CD14-positive monocyte (primary cell): ENCODE measurements at regions not wholly inside any gene's neighbourhood (a gene's known extent, or its start where the extent isn't known, plus 50 kb on each side); places are given as distances from the start of the nearest gene placed in this dataset.

Source experiments
- DNase-seq, 3 donors: peaks; one replicate each; pipeline ENCODE4 v3.0.0-alpha.2; 2011 to 2022
- H2AFZ ChIP-seq: 2 replicates; pipeline ENCODE4 v1.6.0; 2012; ENCODE audit warnings: mild to moderate bottlenecking, low read depth, low read length, inconsistent platforms; ENCODE audit not compliant: insufficient read depth, poor library complexity, severe bottlenecking
- H3K27ac ChIP-seq, 2 donors: 1 replicate in 1 of 2; 2 replicates in 1 of 2; pipeline ENCODE4 v1.5.1; 2012 to 2013; ENCODE audit warnings: low read length in 2 of 2, control low read depth in 1 of 2, inconsistent platforms in 1 of 2, low read depth in 1 of 2, mild to moderate bottlenecking in 1 of 2
- H3K27me3 ChIP-seq, 2 donors: one replicate each; pipeline versions ENCODE4 v1.6.0 to v1.6.1; 2011 to 2013; ENCODE audit warnings: low read length in 2 of 2; ENCODE audit not compliant: control insufficient read depth in 2 of 2, insufficient read depth in 2 of 2
- H3K36me3 ChIP-seq, 2 donors: replicated peaks in 1 of 2; 1 replicate in 1 of 2; 2 replicates in 1 of 2; pipeline versions ENCODE4 v1.5.1 to v1.6.1; 2012 to 2013; ENCODE audit warnings: low read length in 2 of 2, control low read depth in 1 of 2, inconsistent platforms in 1 of 2, mild to moderate bottlenecking in 1 of 2; ENCODE audit not compliant: insufficient read depth in 2 of 2, control insufficient read depth in 1 of 2
- H3K4me1 ChIP-seq, 2 donors: 1 replicate in 1 of 2; 2 replicates in 1 of 2; pipeline versions ENCODE4 v1.5.1 to v1.6.1; 2012 to 2013; ENCODE audit warnings: low read length in 2 of 2, control low read depth in 1 of 2, inconsistent platforms in 1 of 2, mild to moderate bottlenecking in 1 of 2, moderate library complexity in 1 of 2; ENCODE audit not compliant: insufficient read depth in 2 of 2, control insufficient read depth in 1 of 2
- H3K4me2 ChIP-seq: replicated peaks from 2 replicates; pipeline ENCODE3; 2012; ENCODE audit warnings: low read length, moderate library complexity, mild to moderate bottlenecking; ENCODE audit not compliant: poor library complexity, severe bottlenecking; ENCODE audit errors: extremely low read depth
- H3K4me3 ChIP-seq, 3 experiments: fragments of 200-600 bp in 1 of 3; sonication (generic) in 1 of 3; replicated peaks in 1 of 3; 1 replicate in 2 of 3; 2 replicates in 1 of 3; pipeline ENCODE4 v1.5.1; 2011 to 2013; ENCODE audit warnings: low read length in 3 of 3, mild to moderate bottlenecking in 3 of 3, control low read depth in 2 of 3, low read depth in 2 of 3, inconsistent platforms in 1 of 3, moderate library complexity in 1 of 3
- H3K79me2 ChIP-seq: 2 replicates; pipeline ENCODE4 v1.6.0; 2012; ENCODE audit warnings: mild to moderate bottlenecking, control low read depth, inconsistent platforms, low read length, moderate library complexity; ENCODE audit not compliant: insufficient read depth
- H3K9ac ChIP-seq: 2 replicates; pipeline ENCODE4 v1.6.0; 2017; ENCODE audit warnings: low read length, mild to moderate bottlenecking; ENCODE audit not compliant: insufficient read depth, poor library complexity, severe bottlenecking
- H3K9me3 ChIP-seq, 2 donors: replicated peaks in 1 of 2; 1 replicate in 1 of 2; 2 replicates in 1 of 2; pipeline versions ENCODE4 v1.5.1 to v1.6.1; 2012 to 2013; ENCODE audit warnings: low read length in 2 of 2, control low read depth in 1 of 2; ENCODE audit not compliant: control insufficient read depth in 1 of 2, insufficient read depth in 1 of 2
- H4K20me1 ChIP-seq: 2 replicates; pipeline ENCODE4 v1.6.0; 2012; ENCODE audit warnings: mild to moderate bottlenecking, low read length, control low read depth, moderate library complexity; ENCODE audit not compliant: insufficient read depth
- H3K27ac Mint-ChIP-seq, 7 donors: one replicate each; pipeline ENCODE4 v1.8.0; 2020; ENCODE audit warnings: mild to moderate bottlenecking in 7 of 7, mixed read lengths in 7 of 7, moderate library complexity in 6 of 7, inconsistent platforms in 2 of 7
- H3K27me3 Mint-ChIP-seq, 3 donors: one replicate each; pipeline ENCODE4 v1.8.0; 2021 to 2022; ENCODE audit warnings: low read depth in 3 of 3, mild to moderate bottlenecking in 3 of 3, mixed read lengths in 3 of 3, moderate library complexity in 3 of 3, inconsistent platforms in 1 of 3
- H3K36me3 Mint-ChIP-seq, 2 donors: one replicate each; pipeline ENCODE4 v1.8.0; 2020; ENCODE audit warnings: mixed read lengths in 2 of 2, inconsistent platforms in 1 of 2, mild to moderate bottlenecking in 1 of 2
- H3K4me1 Mint-ChIP-seq: one replicate; pipeline ENCODE4 v1.8.0; 2020; ENCODE audit warnings: mild to moderate bottlenecking, mixed read lengths
- H3K4me3 Mint-ChIP-seq, 2 donors: one replicate each; pipeline ENCODE4 v1.8.0; 2020; ENCODE audit warnings: mild to moderate bottlenecking in 2 of 2, mixed read lengths in 2 of 2, moderate library complexity in 1 of 2
- H3K9me3 Mint-ChIP-seq, 7 donors: one replicate each; pipeline ENCODE4 v1.8.0; 2020 to 2022; ENCODE audit warnings: mixed read lengths in 7 of 7, mild to moderate bottlenecking in 6 of 7, moderate library complexity in 6 of 7, inconsistent platforms in 2 of 7
- CTCF ChIP-seq: fragments of 200-600 bp; IDR thresholded peaks from one replicate; pipeline ENCODE4 v1.8.0; 2022; ENCODE audit warnings: antibody characterized with exemption, mild to moderate bottlenecking
- WGBS: methylation state at CpG from one replicate; pipeline ENCODE4 v1.1.5; 2013; ENCODE audit warnings: missing lambda C conversion rate; ENCODE audit not compliant: insufficient coverage; 5-methylcytosine and 5-hydroxymethylcytosine counted together
- intact Hi-C, 2 donors: fragments of 100-400 bp; cut with micrococcal nuclease; formaldehyde crosslinking; loops; one replicate each; pipeline versions ENCODE4 v1.15.0 to v1.15.1; 2023

GRCh38 chrX:106331606-106332005 lies 163.5 kb downstream of the PWWP3B start:
- Histone ChIP-seq H2AFZ (no peak overlapping the region), H3K79me2 (no peaks in the 10 kb centered on the region), H3K4me2 (no peak overlapping the region), H3K27ac (no peak overlapping the region), H3K9me3 (no peaks in the 10 kb centered on the region), H3K4me1 (no peaks in the 10 kb centered on the region), H3K27me3 (no peaks in the 10 kb centered on the region), H3K4me3 (no peak overlapping the region), H3K9ac (no peak overlapping the region), H4K20me1 (no peaks in the 10 kb centered on the region), H3K36me3 (no peaks in the 10 kb centered on the region)
- Mint-ChIP-seq H3K36me3 (no peaks in the 10 kb centered on the region), H3K27ac (no peak overlapping the region), H3K27me3 (peaks cover 0 to 3% (median 0%) of the 10 kb centered on the region in 3 donors), H3K9me3 (peaks cover 0 to 10% (median 1%) of the 10 kb centered on the region in 7 donors), H3K4me1 (no peaks in the 10 kb centered on the region), H3K4me3 (no peak overlapping the region)
- intact Hi-C loops = no loop called here
- no peak for TF ChIP-seq CTCF
- WGBS = 82% methylated on average over 1 of the region's 3 CpGs
- no peak for DNase-seq

DNA sequence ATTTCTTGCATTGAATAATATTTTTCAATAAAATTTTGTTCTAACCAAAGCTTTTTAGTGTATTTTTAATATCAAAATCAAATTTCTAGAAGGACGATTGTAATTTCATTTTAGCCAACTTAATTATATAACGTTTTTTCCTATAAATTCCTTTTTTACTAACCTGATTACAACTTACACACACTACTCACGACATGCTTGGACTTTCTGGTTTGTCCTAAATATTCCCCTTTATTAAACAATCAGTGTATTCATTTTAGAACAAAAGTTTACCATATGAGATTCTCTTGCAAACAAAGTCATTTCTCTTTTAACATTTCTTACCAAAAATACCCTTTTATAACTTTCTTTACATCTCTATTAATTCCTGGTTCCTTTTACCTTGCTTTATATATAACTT lies 173.7 kb downstream of the PWWP3B start:
- no peak for DNase-seq
- Histone ChIP-seq H3K4me3 (no peak overlapping the region), H3K36me3 (no peaks in the 10 kb centered on the region)

More for the DNA sequence above, 173.7 kb downstream of the PWWP3B start:
- H3K79me2 ChIP-seq = no peaks in the 10 kb centered on the region
- peaks cover 0 to 10% (median 3%) of the 10 kb centered on the region in 7 donors for H3K9me3 Mint-ChIP-seq
- WGBS = no CpG with 5 or more reads among the region's 3 CpGs
- no peak overlapping the region for H3K4me2 ChIP-seq
- no peak for TF ChIP-seq CTCF
- H3K27me3 Mint-ChIP-seq = no peaks in the 10 kb centered on the region
- H3K27ac ChIP-seq = no peak overlapping the region
- H3K4me1 Mint-ChIP-seq = no peaks in the 10 kb centered on the region
- no peaks in the 10 kb centered on the region for H3K36me3 Mint-ChIP-seq
- no peaks in the 10 kb centered on the region for H3K4me1 ChIP-seq
- H3K27me3 ChIP-seq = no peaks in the 10 kb centered on the region
- H3K9ac ChIP-seq = no peak overlapping the region
- no peak overlapping the region for H2AFZ ChIP-seq
- no peaks in the 10 kb centered on the region for H4K20me1 ChIP-seq
- H3K9me3 ChIP-seq = peaks cover 0 to 12% of the 10 kb centered on the region in 2 donors
- no peak overlapping the region for H3K27ac Mint-ChIP-seq
- intact Hi-C loops = no loop called here
- no peak overlapping the region for H3K4me3 Mint-ChIP-seq
